Mucosa of descending colon (tissue), 3 donors: ENCODE measurements at regions not wholly inside any gene's neighbourhood (a gene's known extent, or its start where the extent isn't known, plus 50 kb on each side); places are given as distances from the start of the nearest gene placed in this dataset.

ENCODE experiments used
- ATAC-seq: fragments of 200-7000 bp; cut with Tn5 transposase; one replicate; pipeline ENCODE4 v1.9.1; 2020; ENCODE audit warnings: mild to moderate bottlenecking, moderate library complexity
- DNase-seq, 3 donors: peaks; one replicate each; pipeline ENCODE4 v3.0.0-alpha.2; 2020
- H3K36me3 ChIP-seq: fragments of 200-600 bp; one replicate; pipeline ENCODE4 v1.8.0; 2021; ENCODE audit warnings: low read depth, mild to moderate bottlenecking
- H3K4me1 ChIP-seq: fragments of 200-600 bp; one replicate; pipeline ENCODE4 v1.8.0; 2021; ENCODE audit warnings: low read depth, mild to moderate bottlenecking
- H3K4me3 ChIP-seq: fragments of 200-600 bp; one replicate; pipeline ENCODE4 v1.8.0; 2021; ENCODE audit warnings: mild to moderate bottlenecking
- H3K9me3 ChIP-seq: fragments of 200-600 bp; one replicate; pipeline ENCODE4 v1.8.0; 2021; ENCODE audit warnings: mild to moderate bottlenecking
- CTCF ChIP-seq: fragments of 200-600 bp; IDR thresholded peaks from one replicate; pipeline ENCODE4 v1.8.0; 2022; ENCODE audit warnings: antibody characterized with exemption, mild to moderate bottlenecking
- intact Hi-C, 2 donors: fragments of 100-400 bp; cut with DNase I in 1 of 2; cut with micrococcal nuclease in 1 of 2; formaldehyde crosslinking; loops; one replicate each; pipeline versions ENCODE4 v1.11.0 to v1.11.1; 2022; cut with DNase I, micrococcal nuclease
- donor health status: DM: no; HTN: no; CAD: no; lungs with moderate emphysema.
- donor health status: DM: no; HTN: no; CAD: no.
- donor health status: DM: no; HTN: yes; CAD: no.

- ATAC-seq (no peak), DNase-seq (no peak)
- Histone ChIP-seq H3K9me3 (no peaks in the 10 kb centered on the region), H3K36me3 (no peaks in the 10 kb centered on the region), H3K4me1 (no peaks in the 10 kb centered on the region), H3K4me3 (no peak overlapping the region)
- TF ChIP-seq CTCF, result no peak
- intact Hi-C loops, result no loop called here
Observed at GRCh38 chr5:51194671-51195070, 188.6 kb upstream of the ISL1 start.

- Histone ChIP-seq H3K4me3 (no peak overlapping the region), H3K9me3 (no peaks in the 10 kb centered on the region), H3K4me1 (no peaks in the 10 kb centered on the region), H3K36me3 (no peaks in the 10 kb centered on the region)
- ATAC-seq, result peak; percentile 80
- no peak for TF ChIP-seq CTCF
- DNase-seq, result peak; percentile 46 to 56 (median 47)
- intact Hi-C loops, result no loop called here
Observed at GRCh38 chr5:51201024-51201423, 182.2 kb upstream of the ISL1 start.

GRCh38 chr5:51201708-51202107 lies 181.5 kb upstream of the ISL1 start:
- H3K9me3 ChIP-seq, result no peaks in the 10 kb centered on the region
- ATAC-seq (no peak), DNase-seq (no peak)
- intact Hi-C loops, result no loop called here
- H3K36me3 ChIP-seq, result no peaks in the 10 kb centered on the region
- no peak for TF ChIP-seq CTCF
- H3K4me3 ChIP-seq, result no peak overlapping the region
- no peaks in the 10 kb centered on the region for H3K4me1 ChIP-seq

GRCh38 chr5:51202161-51202560 lies 181.1 kb upstream of the ISL1 start:
- TF ChIP-seq CTCF, result no peak
- Histone ChIP-seq H3K4me3 (no peak overlapping the region), H3K36me3 (no peaks in the 10 kb centered on the region), H3K4me1 (no peaks in the 10 kb centered on the region), H3K9me3 (no peaks in the 10 kb centered on the region)
- intact Hi-C loops, result no loop called here
- ATAC-seq (no peak), DNase-seq (no peak)

- Histone ChIP-seq H3K9me3 (no peaks in the 10 kb centered on the region), H3K4me3 (no peak overlapping the region), H3K4me1 (no peaks in the 10 kb centered on the region), H3K36me3 (no peaks in the 10 kb centered on the region)
- ATAC-seq (no peak), DNase-seq (no peak)
- intact Hi-C loops, result no loop called here
- no peak for TF ChIP-seq CTCF
Observed at GRCh38 chr5:51203598-51203997, 179.7 kb upstream of the ISL1 start.

GRCh38 chr5:51208296-51208695 lies 175.0 kb upstream of the ISL1 start:
- intact Hi-C loops, result no loop called here
- ATAC-seq, result no peak

More at GRCh38 chr5:51208296-51208695, 175.0 kb upstream of the ISL1 start:
- no peaks in the 10 kb centered on the region for H3K9me3 ChIP-seq
- H3K4me1 ChIP-seq, result no peaks in the 10 kb centered on the region
- H3K4me3 ChIP-seq, result no peak overlapping the region
- no peak for TF ChIP-seq CTCF
- no peaks in the 10 kb centered on the region for H3K36me3 ChIP-seq
- no peak for DNase-seq
